WI38 (cell line): ENCODE measurements at regions not wholly inside any gene's neighbourhood (a gene's known extent, or its start where the extent isn't known, plus 50 kb on each side); places are given as distances from the start of the nearest gene placed in this dataset.

Experiments
- H3K4me3 ChIP-seq: 2 replicates; pipeline ENCODE4 v1.5.1; 2011; ENCODE audit warnings: low read depth, mild to moderate bottlenecking, control low read depth, low read length
- TF ChIP-seq, protein P1 (sequence below): IDR thresholded peaks from 2 replicates; pipeline ENCODE4 v1.5.1; 2012; ENCODE audit warnings: low read depth, mild to moderate bottlenecking, control low read depth, low read length

DNA sequence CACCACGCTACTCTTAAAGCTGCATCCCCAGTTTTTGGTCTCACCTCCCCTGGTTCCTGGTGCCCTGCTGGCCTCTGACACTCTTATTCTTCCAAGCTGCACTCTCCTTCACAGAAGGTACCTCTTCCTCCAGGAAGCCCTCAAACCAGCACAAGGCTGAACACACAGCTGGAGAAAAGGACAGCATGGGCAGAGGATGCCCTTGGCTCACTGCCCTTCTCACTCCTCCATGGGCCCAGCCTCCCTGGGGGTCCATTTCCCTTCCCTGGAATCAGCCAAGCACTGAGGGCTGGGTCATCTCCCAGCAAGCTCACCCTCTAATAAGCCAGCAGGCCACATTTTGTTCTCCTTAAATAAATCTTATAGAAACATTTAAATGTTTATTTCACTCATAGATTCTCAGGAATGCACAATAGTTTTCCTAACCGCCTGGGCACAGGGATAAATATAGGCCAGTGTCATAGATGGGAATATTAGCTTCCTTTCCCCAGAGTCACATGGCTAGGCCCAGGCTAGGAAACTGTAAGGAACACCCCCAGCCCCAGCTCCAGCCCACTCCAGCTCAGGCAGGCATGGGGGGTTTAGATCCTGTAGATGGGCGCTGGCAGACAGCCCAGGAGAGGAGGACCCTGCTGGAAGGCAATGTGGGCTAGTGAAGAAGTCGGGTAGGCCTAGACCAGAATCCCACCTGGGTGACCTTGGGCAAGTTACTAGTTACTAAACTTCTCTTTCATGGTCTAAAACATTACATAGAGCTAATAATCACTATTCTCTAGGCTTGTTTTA, 51.5 kb downstream of the IRAG1 start:
- H3K4me3 ChIP-seq: no peak overlapping the region
- TF ChIP-seq, protein P1, sequence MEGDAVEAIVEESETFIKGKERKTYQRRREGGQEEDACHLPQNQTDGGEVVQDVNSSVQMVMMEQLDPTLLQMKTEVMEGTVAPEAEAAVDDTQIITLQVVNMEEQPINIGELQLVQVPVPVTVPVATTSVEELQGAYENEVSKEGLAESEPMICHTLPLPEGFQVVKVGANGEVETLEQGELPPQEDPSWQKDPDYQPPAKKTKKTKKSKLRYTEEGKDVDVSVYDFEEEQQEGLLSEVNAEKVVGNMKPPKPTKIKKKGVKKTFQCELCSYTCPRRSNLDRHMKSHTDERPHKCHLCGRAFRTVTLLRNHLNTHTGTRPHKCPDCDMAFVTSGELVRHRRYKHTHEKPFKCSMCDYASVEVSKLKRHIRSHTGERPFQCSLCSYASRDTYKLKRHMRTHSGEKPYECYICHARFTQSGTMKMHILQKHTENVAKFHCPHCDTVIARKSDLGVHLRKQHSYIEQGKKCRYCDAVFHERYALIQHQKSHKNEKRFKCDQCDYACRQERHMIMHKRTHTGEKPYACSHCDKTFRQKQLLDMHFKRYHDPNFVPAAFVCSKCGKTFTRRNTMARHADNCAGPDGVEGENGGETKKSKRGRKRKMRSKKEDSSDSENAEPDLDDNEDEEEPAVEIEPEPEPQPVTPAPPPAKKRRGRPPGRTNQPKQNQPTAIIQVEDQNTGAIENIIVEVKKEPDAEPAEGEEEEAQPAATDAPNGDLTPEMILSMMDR: no peak

GRCh38 chr11:10641177-10641911, 52.2 kb downstream of the IRAG1 start:
- no peak overlapping the region for H3K4me3 ChIP-seq
- TF ChIP-seq, protein P1: no peak

DNA sequence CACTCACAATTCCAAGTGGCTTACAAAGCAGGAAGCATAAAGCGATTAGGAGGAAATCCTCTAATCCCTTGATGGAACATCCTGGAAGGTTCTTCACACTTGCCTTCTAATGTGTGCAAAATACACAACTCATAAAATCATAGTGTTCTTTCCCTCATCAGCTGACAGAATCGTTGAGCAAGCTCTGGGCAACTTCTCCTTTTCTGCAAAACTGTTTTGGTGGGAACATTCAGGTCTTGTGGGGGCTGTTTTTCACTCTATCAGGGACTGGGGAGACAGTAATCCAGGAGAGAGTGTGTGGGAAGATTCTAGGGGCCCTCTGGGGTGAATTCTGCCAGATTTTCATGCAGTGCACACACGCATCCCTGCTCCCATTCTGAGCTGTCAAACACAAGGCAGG, 53.2 kb downstream of the IRAG1 start:
- no peak overlapping the region for H3K4me3 ChIP-seq
- TF ChIP-seq, protein P1: no peak

DNA sequence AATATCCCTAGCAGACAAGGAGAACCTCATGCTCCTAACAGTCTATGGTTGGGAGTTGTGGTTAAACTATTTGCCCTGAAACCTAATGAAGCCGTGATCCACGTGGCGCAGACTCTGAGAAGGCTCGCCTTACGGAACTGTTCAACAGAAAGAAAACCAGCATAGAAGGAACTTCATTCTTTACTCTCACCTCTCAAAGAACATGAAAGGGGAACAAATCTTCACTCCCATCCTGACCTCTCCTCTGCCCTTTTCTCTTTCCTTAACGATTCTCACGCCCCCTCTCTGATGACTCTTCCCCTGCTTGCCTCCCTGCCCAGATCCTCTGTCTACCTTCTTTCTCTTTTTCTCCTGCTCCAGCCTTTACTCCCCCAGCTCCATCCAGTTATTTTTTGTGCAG, 54.2 kb downstream of the IRAG1 start:
- TF ChIP-seq, protein P1: no peak
- H3K4me3 ChIP-seq: no peak overlapping the region

- TF ChIP-seq, protein P1: no peak
- H3K4me3 ChIP-seq: no peak overlapping the region
These were observed 55.1 kb downstream of the IRAG1 start for GRCh38 chr11:10638316-10638925.

- no peak overlapping the region for H3K4me3 ChIP-seq
- TF ChIP-seq, protein P1: no peak
These were observed 55.8 kb downstream of the IRAG1 start for GRCh38 chr11:10637731-10638151.

- H3K4me3 ChIP-seq: no peak overlapping the region
- TF ChIP-seq, protein P1: no peak
These were observed 59.1 kb downstream of the IRAG1 start for GRCh38 chr11:10634407-10634806.
